ENCODE measurements at regions not wholly inside any gene's neighbourhood (a gene's known extent, or its start where the extent isn't known, plus 50 kb on each side); places are given as distances from the start of the nearest gene placed in this dataset.

DNA sequence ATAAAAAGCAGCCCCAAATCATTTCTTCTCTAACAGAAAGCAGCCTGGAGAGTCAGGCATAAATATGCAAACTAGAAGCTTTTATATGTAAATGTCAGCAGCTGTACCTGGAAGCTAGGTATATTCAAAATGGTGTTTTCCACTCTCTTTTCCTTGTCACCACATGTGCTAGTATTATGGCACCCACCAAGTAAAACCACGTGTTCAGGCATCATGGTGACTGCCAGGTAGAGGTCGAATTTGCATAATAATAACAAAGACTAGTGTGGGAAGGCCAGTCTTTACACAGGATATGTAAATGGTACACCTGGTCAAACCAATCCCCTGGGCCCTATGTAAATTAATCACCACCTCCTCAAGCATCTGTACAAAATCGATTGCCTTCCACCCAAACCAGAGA, 124.0 kb downstream of the MMUT start:
- Mint-ChIP-seq H3K27ac (ENCODE audit: unreplicated experiment) (no peak overlapping the region), H3K36me3 (ENCODE audit: unreplicated experiment) (no peaks in the 10 kb centered on the region), H3K9me3 (ENCODE audit: unreplicated experiment) (peaks cover 18% of the 10 kb centered on the region), H3K27me3 (ENCODE audit: unreplicated experiment) (no peaks in the 10 kb centered on the region), H3K4me1 (ENCODE audit: unreplicated experiment) (no peaks in the 10 kb centered on the region), H3K4me3 (ENCODE audit: unreplicated experiment) (no peak overlapping the region)
- TF ChIP-seq, protein P1, sequence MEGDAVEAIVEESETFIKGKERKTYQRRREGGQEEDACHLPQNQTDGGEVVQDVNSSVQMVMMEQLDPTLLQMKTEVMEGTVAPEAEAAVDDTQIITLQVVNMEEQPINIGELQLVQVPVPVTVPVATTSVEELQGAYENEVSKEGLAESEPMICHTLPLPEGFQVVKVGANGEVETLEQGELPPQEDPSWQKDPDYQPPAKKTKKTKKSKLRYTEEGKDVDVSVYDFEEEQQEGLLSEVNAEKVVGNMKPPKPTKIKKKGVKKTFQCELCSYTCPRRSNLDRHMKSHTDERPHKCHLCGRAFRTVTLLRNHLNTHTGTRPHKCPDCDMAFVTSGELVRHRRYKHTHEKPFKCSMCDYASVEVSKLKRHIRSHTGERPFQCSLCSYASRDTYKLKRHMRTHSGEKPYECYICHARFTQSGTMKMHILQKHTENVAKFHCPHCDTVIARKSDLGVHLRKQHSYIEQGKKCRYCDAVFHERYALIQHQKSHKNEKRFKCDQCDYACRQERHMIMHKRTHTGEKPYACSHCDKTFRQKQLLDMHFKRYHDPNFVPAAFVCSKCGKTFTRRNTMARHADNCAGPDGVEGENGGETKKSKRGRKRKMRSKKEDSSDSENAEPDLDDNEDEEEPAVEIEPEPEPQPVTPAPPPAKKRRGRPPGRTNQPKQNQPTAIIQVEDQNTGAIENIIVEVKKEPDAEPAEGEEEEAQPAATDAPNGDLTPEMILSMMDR (IDR thresholded peaks at IDR 0.05), result no peak
- DNase-seq (ENCODE audit: extremely low spot score, unreplicated experiment), result no peak

DNA sequence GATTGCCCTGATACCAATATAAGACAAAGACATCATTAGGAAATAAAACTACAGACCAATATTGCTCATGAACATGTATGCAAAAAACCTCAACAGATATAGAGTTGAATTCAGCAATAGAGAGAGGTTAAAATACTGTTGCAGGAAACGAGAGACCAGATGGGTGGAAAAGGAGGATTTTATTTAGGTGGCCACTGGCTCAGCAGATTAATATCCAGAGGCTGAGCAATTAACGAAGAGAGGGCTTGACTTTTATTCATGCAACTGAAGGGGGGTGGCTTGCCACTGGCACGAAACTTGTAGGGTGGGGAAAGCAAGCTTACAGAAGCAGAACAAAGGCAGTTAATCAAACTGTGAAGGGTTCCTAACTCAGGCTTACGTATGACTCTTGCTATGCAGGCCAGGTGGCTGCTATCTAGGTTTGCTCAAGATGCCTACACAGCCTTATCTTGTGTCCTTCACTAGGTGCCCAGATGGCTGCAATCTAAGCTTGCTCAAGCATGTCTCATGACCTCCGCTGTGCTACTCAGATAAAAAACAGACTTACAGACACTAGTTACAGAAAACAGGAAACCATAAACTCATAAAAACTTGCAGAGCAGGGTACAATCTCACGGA, 126.4 kb downstream of the MMUT start:
- Mint-ChIP-seq H3K4me3 (ENCODE audit: unreplicated experiment) (no peak overlapping the region), H3K9me3 (ENCODE audit: unreplicated experiment) (peaks cover 21% of the 10 kb centered on the region), H3K36me3 (ENCODE audit: unreplicated experiment) (no peaks in the 10 kb centered on the region), H3K27me3 (ENCODE audit: unreplicated experiment) (no peaks in the 10 kb centered on the region), H3K27ac (ENCODE audit: unreplicated experiment) (no peak overlapping the region), H3K4me1 (ENCODE audit: unreplicated experiment) (peaks cover 13% of the 10 kb centered on the region)
- no peak for DNase-seq (ENCODE audit: extremely low spot score, unreplicated experiment)
- TF ChIP-seq, protein P1 (IDR thresholded peaks at IDR 0.05), result no peak

DNA sequence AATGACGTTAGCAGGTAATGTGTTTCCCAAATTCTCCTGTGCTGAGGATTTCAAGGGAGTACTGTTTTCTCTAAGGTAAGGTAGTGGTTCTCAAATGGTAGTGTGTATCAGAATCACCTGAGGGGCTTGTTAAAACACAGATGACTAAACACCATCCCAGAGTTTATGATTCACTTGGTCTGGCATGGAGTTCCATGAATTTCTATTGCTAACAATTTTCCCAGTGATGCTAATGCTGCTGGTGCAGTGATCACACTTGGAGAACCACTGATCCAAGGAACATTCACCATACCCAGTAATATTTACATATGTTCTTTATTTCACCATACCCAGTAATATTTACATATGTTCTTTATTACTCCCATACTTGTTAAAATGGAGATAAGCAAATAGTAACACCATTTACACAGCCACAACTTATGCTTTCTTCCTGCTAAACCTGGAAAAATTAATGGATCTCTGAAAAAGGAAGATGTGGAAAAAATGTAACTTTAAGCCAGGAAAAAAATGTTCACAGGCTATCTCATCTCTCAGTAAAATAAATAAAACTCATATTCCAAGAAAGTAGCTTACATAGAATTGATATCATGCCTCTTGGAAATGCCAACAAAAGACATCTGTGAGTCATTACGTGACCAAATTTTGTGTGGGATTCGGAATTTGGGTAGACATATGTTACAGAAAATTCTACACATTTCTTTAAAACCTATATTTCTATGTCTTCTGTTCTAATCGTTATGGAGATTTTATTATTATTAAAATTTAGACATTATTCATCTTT, 129.5 kb downstream of the MMUT start:
- Mint-ChIP-seq H3K27ac (ENCODE audit: unreplicated experiment) (peak overlapping the region; percentile 54), H3K9me3 (ENCODE audit: unreplicated experiment) (peaks cover 21% of the 10 kb centered on the region), H3K27me3 (ENCODE audit: unreplicated experiment) (no peaks in the 10 kb centered on the region), H3K36me3 (ENCODE audit: unreplicated experiment) (no peaks in the 10 kb centered on the region), H3K4me3 (ENCODE audit: unreplicated experiment) (no peak overlapping the region), H3K4me1 (ENCODE audit: unreplicated experiment) (peaks cover 13% of the 10 kb centered on the region)
- TF ChIP-seq, protein P1 (IDR thresholded peaks at IDR 0.05), result no peak
- no peak for DNase-seq (ENCODE audit: extremely low spot score, unreplicated experiment)

DNA sequence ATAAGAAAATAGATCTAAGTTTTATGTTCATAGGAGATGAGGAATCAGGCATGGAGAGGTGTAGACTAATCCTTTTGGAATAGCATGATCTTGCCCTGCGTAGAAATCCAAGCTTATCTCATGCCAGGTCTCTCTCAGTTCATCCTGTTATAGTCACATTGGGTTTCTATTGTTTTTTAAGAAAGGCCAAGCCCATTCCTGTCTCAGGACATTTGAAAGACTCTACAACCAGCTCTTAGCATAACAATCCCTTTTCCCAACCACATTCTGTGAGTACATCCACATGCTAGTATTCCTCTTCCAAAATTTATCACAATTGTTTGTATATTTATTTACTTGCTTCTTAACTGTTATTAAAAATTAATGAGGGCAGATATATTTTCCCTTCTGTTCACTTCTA, 130.3 kb downstream of the MMUT start:
- Mint-ChIP-seq H3K36me3 (ENCODE audit: unreplicated experiment) (no peaks in the 10 kb centered on the region), H3K27ac (ENCODE audit: unreplicated experiment) (no peak overlapping the region), H3K4me3 (ENCODE audit: unreplicated experiment) (no peak overlapping the region), H3K4me1 (ENCODE audit: unreplicated experiment) (peaks cover 18% of the 10 kb centered on the region), H3K27me3 (ENCODE audit: unreplicated experiment) (no peaks in the 10 kb centered on the region), H3K9me3 (ENCODE audit: unreplicated experiment) (peaks cover 14% of the 10 kb centered on the region)
- TF ChIP-seq, protein P1 (IDR thresholded peaks at IDR 0.05), result no peak
- DNase-seq (ENCODE audit: extremely low spot score, unreplicated experiment), result no peak

DNA sequence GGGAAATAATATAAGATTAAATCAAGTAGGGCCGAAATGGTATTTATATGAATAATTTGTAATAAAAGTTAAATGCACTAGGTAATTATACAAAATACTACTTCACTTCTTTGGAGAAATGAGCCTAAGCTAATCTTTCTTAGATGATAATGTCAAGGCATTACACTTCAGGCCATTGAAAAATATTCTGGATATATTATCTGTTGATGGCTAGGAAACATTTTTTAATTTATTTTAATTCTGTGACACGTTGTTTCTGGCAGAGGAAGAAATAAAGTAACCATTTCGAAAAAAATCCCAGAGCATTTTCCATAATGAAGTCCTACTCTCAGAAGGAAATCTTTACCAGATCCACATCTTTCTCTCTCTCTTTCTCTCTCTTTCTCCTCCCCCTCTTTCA, 133.9 kb downstream of the MMUT start:
- H3K27me3 Mint-ChIP-seq (ENCODE audit: unreplicated experiment), result no peaks in the 10 kb centered on the region
- TF ChIP-seq, protein P1 (IDR thresholded peaks at IDR 0.05), result no peak
- no peak overlapping the region for H3K27ac Mint-ChIP-seq (ENCODE audit: unreplicated experiment)
- peaks cover 44% of the 10 kb centered on the region for H3K4me1 Mint-ChIP-seq (ENCODE audit: unreplicated experiment)
- peaks cover 8% of the 10 kb centered on the region for H3K9me3 Mint-ChIP-seq (ENCODE audit: unreplicated experiment)
- no peak for DNase-seq (ENCODE audit: extremely low spot score, unreplicated experiment)
- H3K36me3 Mint-ChIP-seq (ENCODE audit: unreplicated experiment), result no peaks in the 10 kb centered on the region
- no peak overlapping the region for H3K4me3 Mint-ChIP-seq (ENCODE audit: unreplicated experiment)
